CD8-positive, alpha-beta memory T cell (primary cell): ENCODE measurements at regions not wholly inside any gene's neighbourhood (a gene's known extent, or its start where the extent isn't known, plus 50 kb on each side); places are given as distances from the start of the nearest gene placed in this dataset.
A peak's percentile ranks its signal among the peaks of the same experiment; 100 is the strongest.

ENCODE experiments used
- CTCF ChIA-PET: fragments of 350-600 bp; sonication (Branson Sonifier 250); formaldehyde crosslinking; loops from one replicate; lab custom pipeline; 2021; ENCODE audit warnings: antibody characterized with exemption; lab: Charles Lee
- POLR2A ChIA-PET: fragments of 350-600 bp; sonication (Branson Sonifier 250); formaldehyde crosslinking; loops from one replicate; lab custom pipeline; 2021; ENCODE audit warnings: antibody characterized with exemption; lab: Charles Lee
- DNase-seq, 5 donors: peaks; one replicate each; pipeline versions ENCODE4 v3.0.0 to v3.0.0-alpha.2; 2020 to 2022; ENCODE audit warnings: mixed read lengths in 1 of 5
- H3K27ac ChIP-seq: one replicate; pipeline ENCODE4 v1.7.0; 2013; ENCODE audit warnings: low read depth, mild to moderate bottlenecking, low read length, moderate library complexity
- H3K27me3 ChIP-seq: 2 replicates; pipeline ENCODE4 v1.7.0; 2013; ENCODE audit warnings: low read length, mild to moderate bottlenecking; ENCODE audit not compliant: insufficient read depth, poor library complexity, severe bottlenecking
- H3K36me3 ChIP-seq: 2 replicates; pipeline ENCODE4 v1.7.0; 2013; ENCODE audit warnings: mild to moderate bottlenecking, low read length, moderate library complexity; ENCODE audit not compliant: insufficient read depth
- H3K4me1 ChIP-seq: 2 replicates; pipeline ENCODE4 v1.7.0; 2013; ENCODE audit warnings: mild to moderate bottlenecking, low read length, moderate library complexity; ENCODE audit not compliant: insufficient read depth
- H3K4me3 ChIP-seq: 2 replicates; pipeline ENCODE4 v1.7.0; 2013; ENCODE audit warnings: mild to moderate bottlenecking, low read length
- H3K9me3 ChIP-seq: 2 replicates; pipeline ENCODE4 v1.7.0; 2013; ENCODE audit warnings: mild to moderate bottlenecking, low read length
- H3K27ac Mint-ChIP-seq, 8 donors: one replicate each; pipeline ENCODE4 v1.8.0; 2020 to 2021; ENCODE audit warnings: mixed read lengths in 8 of 8, mild to moderate bottlenecking in 6 of 8, inconsistent platforms in 3 of 8, moderate library complexity in 3 of 8
- H3K27me3 Mint-ChIP-seq, 2 donors: one replicate each; pipeline ENCODE4 v1.8.0; 2020 to 2021; ENCODE audit warnings: mixed read lengths in 2 of 2, mild to moderate bottlenecking in 1 of 2, moderate library complexity in 1 of 2
- H3K36me3 Mint-ChIP-seq, 3 donors: one replicate each; pipeline ENCODE4 v1.8.0; 2020 to 2021; ENCODE audit warnings: mixed read lengths in 3 of 3, inconsistent platforms in 1 of 3, mild to moderate bottlenecking in 1 of 3
- H3K4me1 Mint-ChIP-seq, 3 donors: one replicate each; pipeline ENCODE4 v1.8.0; 2020 to 2021; ENCODE audit warnings: mixed read lengths in 3 of 3, inconsistent platforms in 1 of 3, mild to moderate bottlenecking in 1 of 3
- H3K4me3 Mint-ChIP-seq, 7 donors: one replicate each; pipeline ENCODE4 v1.8.0; 2020 to 2021; ENCODE audit warnings: mixed read lengths in 7 of 7, mild to moderate bottlenecking in 6 of 7, moderate library complexity in 4 of 7, inconsistent platforms in 2 of 7
- H3K9me3 Mint-ChIP-seq, 5 donors: one replicate each; pipeline ENCODE4 v1.8.0; 2020 to 2022; ENCODE audit warnings: mixed read lengths in 5 of 5, mild to moderate bottlenecking in 3 of 5, moderate library complexity in 2 of 5, inconsistent platforms in 1 of 5

- Histone ChIP-seq H3K4me3 (no peak overlapping the region), H3K36me3 (no peaks in the 10 kb centered on the region), H3K27me3 (no peaks in the 10 kb centered on the region), H3K4me1 (peaks cover 30% of the 10 kb centered on the region), H3K27ac (no peak overlapping the region), H3K9me3 (no peaks in the 10 kb centered on the region)
- H3K27ac Mint-ChIP-seq, result no peak overlapping the region
- peaks cover 28 to 42% (median 41%) of the 10 kb centered on the region in 3 donors for H3K4me1 Mint-ChIP-seq
- no peaks in the 10 kb centered on the region for H3K27me3 Mint-ChIP-seq
- ChIA-PET CTCF (no interaction called here), POLR2A (no interaction called here)
- peaks cover 0 to 2% (median 0%) of the 10 kb centered on the region in 5 donors for H3K9me3 Mint-ChIP-seq
- no peak overlapping the region for H3K4me3 Mint-ChIP-seq
- peaks cover 0 to 6% (median 2%) of the 10 kb centered on the region in 3 donors for H3K36me3 Mint-ChIP-seq
- no peak for DNase-seq
These were observed 487.1 kb upstream of the NR2F2 start for GRCh38 chr15:95843241-95843910.

GRCh38 chr15:95845862-95846515 lies 484.5 kb upstream of the NR2F2 start:
- no peaks in the 10 kb centered on the region for H3K36me3 ChIP-seq
- H3K27ac ChIP-seq, result no peak overlapping the region
- peaks cover 0 to 2% (median 0%) of the 10 kb centered on the region in 5 donors for H3K9me3 Mint-ChIP-seq
- ChIA-PET CTCF (no interaction called here), POLR2A (no interaction called here)
- H3K36me3 Mint-ChIP-seq, result peaks cover 0 to 9% (median 2%) of the 10 kb centered on the region in 3 donors
- peaks cover 4% of the 10 kb centered on the region for H3K4me1 ChIP-seq
- H3K4me3 ChIP-seq, result no peak overlapping the region
- no peaks in the 10 kb centered on the region for H3K9me3 ChIP-seq
- H3K27ac Mint-ChIP-seq, result peak overlapping the region in 1 of 8 donors; percentile 31
- peaks cover 6 to 16% (median 15%) of the 10 kb centered on the region in 3 donors for H3K4me1 Mint-ChIP-seq
- no peak overlapping the region for H3K4me3 Mint-ChIP-seq
- no peaks in the 10 kb centered on the region for H3K27me3 ChIP-seq
- DNase-seq, result no peak
- H3K27me3 Mint-ChIP-seq, result peaks cover 0 to 8% of the 10 kb centered on the region in 2 donors

GRCh38 chr15:95848126-95848525 lies 482.4 kb upstream of the NR2F2 start:
- Mint-ChIP-seq H3K4me1 (peaks cover 2 to 4% (median 4%) of the 10 kb centered on the region in 3 donors), H3K4me3 (no peak overlapping the region), H3K36me3 (peaks cover 0 to 6% (median 2%) of the 10 kb centered on the region in 3 donors), H3K9me3 (peaks cover 0 to 1% (median 0%) of the 10 kb centered on the region in 5 donors), H3K27me3 (peaks cover 0 to 8% of the 10 kb centered on the region in 2 donors), H3K27ac (no peak overlapping the region)
- Histone ChIP-seq H3K36me3 (no peaks in the 10 kb centered on the region), H3K27me3 (no peaks in the 10 kb centered on the region), H3K9me3 (no peaks in the 10 kb centered on the region), H3K4me1 (no peaks in the 10 kb centered on the region), H3K27ac (no peak overlapping the region), H3K4me3 (no peak overlapping the region)
- POLR2A ChIA-PET, result no interaction called here
- no peak for DNase-seq
- CTCF ChIA-PET, result no interaction called here

GRCh38 chr15:95850837-95851236 lies 479.7 kb upstream of the NR2F2 start:
- H3K9me3 ChIP-seq, result no peaks in the 10 kb centered on the region
- no peaks in the 10 kb centered on the region for H3K4me1 Mint-ChIP-seq
- H3K27me3 ChIP-seq, result no peaks in the 10 kb centered on the region
- peaks cover 0 to 8% of the 10 kb centered on the region in 2 donors for H3K27me3 Mint-ChIP-seq
- no peaks in the 10 kb centered on the region for H3K4me1 ChIP-seq
- no peak overlapping the region for H3K27ac Mint-ChIP-seq
- H3K4me3 Mint-ChIP-seq, result no peak overlapping the region
- peaks cover 0 to 1% (median 0%) of the 10 kb centered on the region in 5 donors for H3K9me3 Mint-ChIP-seq
- POLR2A ChIA-PET, result no interaction called here
- no peak for DNase-seq
- H3K27ac ChIP-seq, result no peak overlapping the region
- H3K36me3 Mint-ChIP-seq, result peaks cover 0 to 3% (median 0%) of the 10 kb centered on the region in 3 donors
- H3K36me3 ChIP-seq, result no peaks in the 10 kb centered on the region
- CTCF ChIA-PET, result no interaction called here
- H3K4me3 ChIP-seq, result no peak overlapping the region

- ChIA-PET POLR2A (no interaction called here), CTCF (no interaction called here)
- H3K27me3 ChIP-seq, result no peaks in the 10 kb centered on the region
- Mint-ChIP-seq H3K4me3 (no peak overlapping the region), H3K27ac (no peak overlapping the region), H3K9me3 (no peaks in the 10 kb centered on the region), H3K27me3 (peaks cover 0 to 8% of the 10 kb centered on the region in 2 donors), H3K36me3 (peaks cover 0 to 3% (median 0%) of the 10 kb centered on the region in 3 donors), H3K4me1 (peaks cover 3 to 12% (median 11%) of the 10 kb centered on the region in 3 donors)
- H3K36me3 ChIP-seq, result no peaks in the 10 kb centered on the region
- no peak for DNase-seq
- H3K9me3 ChIP-seq, result no peaks in the 10 kb centered on the region
- no peaks in the 10 kb centered on the region for H3K4me1 ChIP-seq
- no peak overlapping the region for H3K27ac ChIP-seq
- H3K4me3 ChIP-seq, result no peak overlapping the region
These were observed 477.1 kb upstream of the NR2F2 start for GRCh38 chr15:95853350-95853749.

- H3K36me3 Mint-ChIP-seq, result no peaks in the 10 kb centered on the region
- Histone ChIP-seq H3K9me3 (no peaks in the 10 kb centered on the region), H3K27ac (no peak overlapping the region), H3K27me3 (no peaks in the 10 kb centered on the region), H3K4me3 (no peak overlapping the region), H3K36me3 (no peaks in the 10 kb centered on the region), H3K4me1 (no peaks in the 10 kb centered on the region)
- H3K4me1 Mint-ChIP-seq, result peaks cover 3 to 12% (median 11%) of the 10 kb centered on the region in 3 donors
- no peak for DNase-seq
- H3K27ac Mint-ChIP-seq, result peak overlapping the region in 1 of 8 donors; percentile 33
- no peak overlapping the region for H3K4me3 Mint-ChIP-seq
- ChIA-PET POLR2A (no interaction called here), CTCF (interaction anchor here (1.3 kb wide), 1 partner anchor 12 kb away, joined by 3 read pairs; no protein-coding TSS in a partner anchor)
- H3K27me3 Mint-ChIP-seq, result no peaks in the 10 kb centered on the region
- H3K9me3 Mint-ChIP-seq, result no peaks in the 10 kb centered on the region
These were observed 473.3 kb upstream of the NR2F2 start for GRCh38 chr15:95857124-95857757.

- no peak for DNase-seq
- Histone ChIP-seq H3K36me3 (no peaks in the 10 kb centered on the region), H3K4me3 (no peak overlapping the region), H3K27ac (no peak overlapping the region), H3K27me3 (no peaks in the 10 kb centered on the region), H3K4me1 (no peaks in the 10 kb centered on the region), H3K9me3 (no peaks in the 10 kb centered on the region)
- Mint-ChIP-seq H3K4me3 (no peak overlapping the region), H3K36me3 (no peaks in the 10 kb centered on the region), H3K9me3 (no peaks in the 10 kb centered on the region), H3K4me1 (peaks cover 5 to 13% (median 12%) of the 10 kb centered on the region in 3 donors), H3K27ac (no peak overlapping the region), H3K27me3 (no peaks in the 10 kb centered on the region)
- ChIA-PET CTCF (interaction anchor here (1.3 kb wide), 1 partner anchor 11 kb away, joined by 3 read pairs; no protein-coding TSS in a partner anchor), POLR2A (no interaction called here)
These were observed 472.7 kb upstream of the NR2F2 start for GRCh38 chr15:95857758-95858157.

- Mint-ChIP-seq H3K27me3 (no peaks in the 10 kb centered on the region), H3K9me3 (peaks cover 0 to 2% (median 0%) of the 10 kb centered on the region in 5 donors), H3K4me3 (no peak overlapping the region), H3K27ac (no peak overlapping the region), H3K4me1 (peaks cover 18 to 34% (median 24%) of the 10 kb centered on the region in 3 donors), H3K36me3 (no peaks in the 10 kb centered on the region)
- H3K4me1 ChIP-seq, result no peaks in the 10 kb centered on the region
- H3K27me3 ChIP-seq, result no peaks in the 10 kb centered on the region
- POLR2A ChIA-PET, result no interaction called here
- CTCF ChIA-PET, result no interaction called here
- no peak overlapping the region for H3K4me3 ChIP-seq
- no peak overlapping the region for H3K27ac ChIP-seq
- no peaks in the 10 kb centered on the region for H3K36me3 ChIP-seq
- no peaks in the 10 kb centered on the region for H3K9me3 ChIP-seq
- DNase-seq, result no peak
These were observed 470.1 kb upstream of the NR2F2 start for GRCh38 chr15:95860406-95860805.
